HL-60 (cell line): ENCODE measurements at regions not wholly inside any gene's neighbourhood (a gene's known extent, or its start where the extent isn't known, plus 50 kb on each side); places are given as distances from the start of the nearest gene placed in this dataset.

Experiments used
- DNase-seq, 2 experiments: peaks; one replicate each; pipeline ENCODE4 v3.0.0-alpha.2; 2010 to 2020; ENCODE audit warnings: low read depth in 1 of 2, low spot score in 1 of 2
- H3K27ac ChIP-seq: fragments of 250-450 bp; sonication (Bioruptor Pico); replicated peaks from 2 replicates; pipeline ENCODE4 v1.5.1; 2020; ENCODE audit warnings: mild to moderate bottlenecking, moderate library complexity
- H3K27me3 ChIP-seq: fragments of 250-450 bp; sonication (Bioruptor Pico); 2 replicates; pipeline ENCODE4 v1.5.1; 2021; ENCODE audit warnings: mild to moderate bottlenecking, moderate library complexity; ENCODE audit not compliant: insufficient read depth, poor library complexity, severe bottlenecking
- H3K4me3 ChIP-seq: replicated peaks from 2 replicates; pipeline ENCODE4 v1.5.1; 2011; ENCODE audit warnings: mild to moderate bottlenecking, control low read depth, low read length; ENCODE audit not compliant: insufficient read depth
- GABPA ChIP-seq: IDR thresholded peaks from 2 replicates; pipeline ENCODE4 v1.6.1; 2012; ENCODE audit warnings: low read depth
- POLR2AphosphoS5 ChIP-seq: IDR thresholded peaks from 2 replicates; pipeline ENCODE4 v1.6.1; 2012; ENCODE audit warnings: low read depth
- SPI1 ChIP-seq: IDR thresholded peaks from 2 replicates; pipeline ENCODE4 v1.6.1; 2012; ENCODE audit warnings: low read depth, mild to moderate bottlenecking, borderline replicate concordance
- TF ChIP-seq, protein P1 (sequence below): IDR thresholded peaks from one replicate; pipeline ENCODE4 v1.5.1; 2011; ENCODE audit warnings: low read length, control low read depth, inconsistent platforms; ENCODE audit not compliant: insufficient read depth
- TF ChIP-seq, protein P2 (sequence below): IDR thresholded peaks from 2 replicates; pipeline ENCODE4 v1.6.1; 2012; ENCODE audit warnings: low read depth; ENCODE audit not compliant: insufficient replicate concordance

DNA sequence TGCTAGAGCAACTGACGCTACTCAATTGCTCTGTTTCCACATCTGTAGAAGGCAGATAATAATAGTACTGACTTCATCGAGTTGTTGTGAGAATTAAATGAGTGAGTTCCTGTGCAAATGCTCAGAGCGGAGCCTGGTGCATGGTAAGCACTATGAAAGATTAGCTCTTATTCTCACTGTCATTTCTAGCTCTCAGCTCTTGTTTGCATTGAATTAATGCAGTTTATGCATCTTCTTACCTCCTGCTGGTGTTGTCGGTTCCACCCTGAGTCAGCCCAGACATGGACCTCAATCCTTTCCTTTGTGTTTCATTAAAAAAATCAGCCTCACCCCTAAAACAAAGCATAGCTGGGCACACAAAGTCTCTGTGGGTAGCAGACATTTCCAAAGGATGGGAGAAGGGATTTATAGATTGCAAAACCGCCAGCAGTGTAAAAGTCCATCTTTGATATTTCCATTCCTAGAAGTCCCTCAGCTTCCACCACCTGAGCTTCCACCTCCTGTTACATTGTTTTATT, 254.4 kb upstream of the CSF3R start:
- no peak for DNase-seq
- TF ChIP-seq SPI1 (no peak), POLR2AphosphoS5 (no peak), GABPA (no peak)
- TF ChIP-seq, protein P1, sequence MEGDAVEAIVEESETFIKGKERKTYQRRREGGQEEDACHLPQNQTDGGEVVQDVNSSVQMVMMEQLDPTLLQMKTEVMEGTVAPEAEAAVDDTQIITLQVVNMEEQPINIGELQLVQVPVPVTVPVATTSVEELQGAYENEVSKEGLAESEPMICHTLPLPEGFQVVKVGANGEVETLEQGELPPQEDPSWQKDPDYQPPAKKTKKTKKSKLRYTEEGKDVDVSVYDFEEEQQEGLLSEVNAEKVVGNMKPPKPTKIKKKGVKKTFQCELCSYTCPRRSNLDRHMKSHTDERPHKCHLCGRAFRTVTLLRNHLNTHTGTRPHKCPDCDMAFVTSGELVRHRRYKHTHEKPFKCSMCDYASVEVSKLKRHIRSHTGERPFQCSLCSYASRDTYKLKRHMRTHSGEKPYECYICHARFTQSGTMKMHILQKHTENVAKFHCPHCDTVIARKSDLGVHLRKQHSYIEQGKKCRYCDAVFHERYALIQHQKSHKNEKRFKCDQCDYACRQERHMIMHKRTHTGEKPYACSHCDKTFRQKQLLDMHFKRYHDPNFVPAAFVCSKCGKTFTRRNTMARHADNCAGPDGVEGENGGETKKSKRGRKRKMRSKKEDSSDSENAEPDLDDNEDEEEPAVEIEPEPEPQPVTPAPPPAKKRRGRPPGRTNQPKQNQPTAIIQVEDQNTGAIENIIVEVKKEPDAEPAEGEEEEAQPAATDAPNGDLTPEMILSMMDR = no peak
- TF ChIP-seq, protein P2, sequence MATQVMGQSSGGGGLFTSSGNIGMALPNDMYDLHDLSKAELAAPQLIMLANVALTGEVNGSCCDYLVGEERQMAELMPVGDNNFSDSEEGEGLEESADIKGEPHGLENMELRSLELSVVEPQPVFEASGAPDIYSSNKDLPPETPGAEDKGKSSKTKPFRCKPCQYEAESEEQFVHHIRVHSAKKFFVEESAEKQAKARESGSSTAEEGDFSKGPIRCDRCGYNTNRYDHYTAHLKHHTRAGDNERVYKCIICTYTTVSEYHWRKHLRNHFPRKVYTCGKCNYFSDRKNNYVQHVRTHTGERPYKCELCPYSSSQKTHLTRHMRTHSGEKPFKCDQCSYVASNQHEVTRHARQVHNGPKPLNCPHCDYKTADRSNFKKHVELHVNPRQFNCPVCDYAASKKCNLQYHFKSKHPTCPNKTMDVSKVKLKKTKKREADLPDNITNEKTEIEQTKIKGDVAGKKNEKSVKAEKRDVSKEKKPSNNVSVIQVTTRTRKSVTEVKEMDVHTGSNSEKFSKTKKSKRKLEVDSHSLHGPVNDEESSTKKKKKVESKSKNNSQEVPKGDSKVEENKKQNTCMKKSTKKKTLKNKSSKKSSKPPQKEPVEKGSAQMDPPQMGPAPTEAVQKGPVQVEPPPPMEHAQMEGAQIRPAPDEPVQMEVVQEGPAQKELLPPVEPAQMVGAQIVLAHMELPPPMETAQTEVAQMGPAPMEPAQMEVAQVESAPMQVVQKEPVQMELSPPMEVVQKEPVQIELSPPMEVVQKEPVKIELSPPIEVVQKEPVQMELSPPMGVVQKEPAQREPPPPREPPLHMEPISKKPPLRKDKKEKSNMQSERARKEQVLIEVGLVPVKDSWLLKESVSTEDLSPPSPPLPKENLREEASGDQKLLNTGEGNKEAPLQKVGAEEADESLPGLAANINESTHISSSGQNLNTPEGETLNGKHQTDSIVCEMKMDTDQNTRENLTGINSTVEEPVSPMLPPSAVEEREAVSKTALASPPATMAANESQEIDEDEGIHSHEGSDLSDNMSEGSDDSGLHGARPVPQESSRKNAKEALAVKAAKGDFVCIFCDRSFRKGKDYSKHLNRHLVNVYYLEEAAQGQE = no peak

DNA sequence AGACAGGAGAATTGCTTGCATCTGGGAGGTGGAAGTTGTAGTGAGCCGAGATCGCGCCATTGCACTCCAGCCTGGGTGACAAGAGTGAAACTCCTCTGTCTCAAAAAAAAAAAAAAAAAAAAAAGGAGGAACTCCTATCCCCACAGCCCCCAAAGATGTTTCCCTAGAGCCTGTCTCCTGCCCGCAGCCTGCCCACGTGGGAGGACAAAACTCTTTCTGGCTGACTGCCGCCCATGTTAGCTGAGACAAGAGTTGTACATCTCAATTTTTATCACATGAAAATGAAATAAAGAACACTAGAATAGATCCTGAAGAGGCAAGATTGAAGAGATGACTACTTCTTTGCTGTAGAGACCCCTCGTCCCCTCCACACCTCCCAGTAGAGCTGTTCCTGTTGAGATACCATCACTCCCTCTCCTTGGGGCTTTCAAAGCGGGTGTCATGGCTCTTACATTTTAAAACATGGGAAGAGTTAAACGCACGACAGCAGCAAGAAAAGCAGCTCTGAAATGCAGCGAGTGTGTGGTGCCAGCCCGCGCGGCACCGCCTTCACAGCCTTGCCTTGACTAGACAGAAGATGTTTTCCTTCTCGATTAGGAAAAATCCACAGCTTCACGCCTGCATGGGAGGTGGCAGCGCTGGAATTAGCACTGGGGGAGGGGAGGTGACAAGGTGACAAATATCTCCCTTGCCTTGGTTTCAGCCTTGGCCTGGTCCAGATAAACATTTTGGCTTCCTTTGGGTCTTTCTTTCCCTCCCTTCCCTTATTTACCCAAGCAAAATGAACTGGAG, 253.4 kb upstream of the CSF3R start:
- Histone ChIP-seq H3K27ac (no peak overlapping the region), H3K27me3 (no peaks in the 10 kb centered on the region), H3K4me3 (no peak overlapping the region)
- peak in 1 of 2 experiments; percentile 55 for DNase-seq
- TF ChIP-seq, protein P1 = no peak
- TF ChIP-seq, protein P2 = no peak
- TF ChIP-seq SPI1 = 0 out of 2 replicates have a peak, but pooled peaks have one; percentile 32

More for the DNA sequence above, 254.4 kb upstream of the CSF3R start:
- H3K27me3 ChIP-seq = no peaks in the 10 kb centered on the region
- H3K4me3 ChIP-seq = no peak overlapping the region
- H3K27ac ChIP-seq = no peak overlapping the region

DNA sequence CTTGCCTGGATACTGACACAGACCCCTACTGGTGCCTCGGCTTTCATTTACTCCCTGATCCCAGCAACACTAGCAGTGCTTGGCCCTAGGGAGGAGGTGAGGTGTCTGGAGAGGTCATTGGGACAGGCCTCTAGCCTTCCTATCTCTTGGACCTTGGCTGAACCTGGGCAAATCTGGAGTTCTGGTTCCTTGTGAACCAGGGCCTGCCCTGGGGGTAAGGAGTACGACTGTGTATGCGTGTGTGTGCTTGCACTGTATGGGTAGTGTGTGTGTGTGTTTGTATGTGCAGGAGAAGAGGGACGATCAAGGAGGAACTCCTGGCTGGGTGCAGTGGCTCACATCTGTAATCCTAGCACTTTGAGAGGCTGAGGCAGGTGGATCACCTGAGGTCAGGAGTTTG, 252.7 kb upstream of the CSF3R start:
- Histone ChIP-seq H3K27ac (no peak overlapping the region), H3K27me3 (no peaks in the 10 kb centered on the region), H3K4me3 (no peak overlapping the region)
- no peak for DNase-seq
- TF ChIP-seq, protein P2 = no peak
- no peak for TF ChIP-seq POLR2AphosphoS5
- TF ChIP-seq, protein P1 = no peak
- TF ChIP-seq SPI1 = no peak
- TF ChIP-seq GABPA = no peak
